ENCODE measurements at regions not wholly inside any gene's neighbourhood (a gene's known extent, or its start where the extent isn't known, plus 50 kb on each side); places are given as distances from the start of the nearest gene placed in this dataset.

- DNase-seq (no peak), ATAC-seq (no peak)
Measured at GRCh38 chr10:105727131-105727530, 1086.0 kb downstream of the SORCS3 start.

GRCh38 chr10:105726149-105726548, 1085.1 kb downstream of the SORCS3 start:
- DNase-seq (no peak), ATAC-seq (no peak)

- DNase-seq: no peak
- ATAC-seq: no peak
Measured at GRCh38 chr10:105725007-105725406, 1083.9 kb downstream of the SORCS3 start.

GRCh38 chr10:105718207-105718995, 1077.3 kb downstream of the SORCS3 start:
- ATAC-seq (no peak), DNase-seq (no peak)

- DNase-seq: no peak
- no peak for ATAC-seq
Measured at GRCh38 chr10:105714728-105715127, 1073.6 kb downstream of the SORCS3 start.

GRCh38 chr10:105707603-105708002, 1066.5 kb downstream of the SORCS3 start:
- ATAC-seq (no peak), DNase-seq (no peak)

- DNase-seq (no peak), ATAC-seq (no peak)
Measured at GRCh38 chr10:105706281-105707026, 1065.4 kb downstream of the SORCS3 start.

- DNase-seq (no peak), ATAC-seq (no peak)
Measured at GRCh38 chr10:105702211-105702610, 1061.1 kb downstream of the SORCS3 start.

- DNase-seq: no peak
- no peak for ATAC-seq
Measured at GRCh38 chr10:105700218-105700617, 1059.1 kb downstream of the SORCS3 start.

GRCh38 chr10:105699504-105699903, 1058.4 kb downstream of the SORCS3 start:
- DNase-seq: no peak
- ATAC-seq: no peak

GRCh38 chr10:105698592-105698991, 1057.5 kb downstream of the SORCS3 start:
- DNase-seq: no peak
- ATAC-seq: no peak

- no peak for DNase-seq
- no peak for ATAC-seq
Measured at GRCh38 chr10:105697290-105697780, 1056.2 kb downstream of the SORCS3 start.

GRCh38 chr10:105691811-105692210, 1050.7 kb downstream of the SORCS3 start:
- ATAC-seq (no peak), DNase-seq (no peak)

GRCh38 chr10:105682911-105683310, 1041.8 kb downstream of the SORCS3 start:
- no peak for DNase-seq
- no peak for ATAC-seq

GRCh38 chr10:105681051-105681450, 1040.0 kb downstream of the SORCS3 start:
- DNase-seq: no peak

GRCh38 chr10:105679781-105680180, 1038.7 kb downstream of the SORCS3 start:
- no peak for ATAC-seq
- no peak for DNase-seq

More at GRCh38 chr10:105681051-105681450, 1040.0 kb downstream of the SORCS3 start:
- no peak for ATAC-seq

- ATAC-seq: no peak
Measured at GRCh38 chr10:105675333-105675732, 1034.2 kb downstream of the SORCS3 start.

GRCh38 chr10:105674448-105674847, 1033.4 kb downstream of the SORCS3 start:
- DNase-seq (no peak), ATAC-seq (no peak)

More at GRCh38 chr10:105675333-105675732, 1034.2 kb downstream of the SORCS3 start:
- DNase-seq: no peak

- no peak for DNase-seq
Measured at GRCh38 chr10:105658696-105659095, 1017.6 kb downstream of the SORCS3 start.

GRCh38 chr10:105656856-105657255, 1015.8 kb downstream of the SORCS3 start:
- no peak for DNase-seq
- no peak for ATAC-seq

More at GRCh38 chr10:105658696-105659095, 1017.6 kb downstream of the SORCS3 start:
- ATAC-seq: no peak

- DNase-seq (no peak), ATAC-seq (no peak)
Measured at GRCh38 chr10:105650306-105650705, 1009.2 kb downstream of the SORCS3 start.

GRCh38 chr10:105647354-105647753, 1006.3 kb downstream of the SORCS3 start:
- no peak for DNase-seq
- ATAC-seq: no peak

- DNase-seq (no peak), ATAC-seq (no peak)
Measured at GRCh38 chr10:105644978-105645377, 1003.9 kb downstream of the SORCS3 start.

All from stimulated activated naive CD8-positive, alpha-beta T cell treated with anti-CD3 and anti-CD28 coated beads, Interleukin-15, Interleukin-2, amounts not matched to agents 100 U/mL and 50 U/mL, for 24 hours (primary cell).